AML-193 (cell line): ENCODE measurements at regions not wholly inside any gene's neighbourhood (a gene's known extent, or its start where the extent isn't known, plus 50 kb on each side); places are given as distances from the start of the nearest gene placed in this dataset.

Experiments
- DNase-seq, 2 experiments: peaks; one replicate each; lab custom pipeline; 2025; lab: John Stamatoyannopoulos, UW

DNA sequence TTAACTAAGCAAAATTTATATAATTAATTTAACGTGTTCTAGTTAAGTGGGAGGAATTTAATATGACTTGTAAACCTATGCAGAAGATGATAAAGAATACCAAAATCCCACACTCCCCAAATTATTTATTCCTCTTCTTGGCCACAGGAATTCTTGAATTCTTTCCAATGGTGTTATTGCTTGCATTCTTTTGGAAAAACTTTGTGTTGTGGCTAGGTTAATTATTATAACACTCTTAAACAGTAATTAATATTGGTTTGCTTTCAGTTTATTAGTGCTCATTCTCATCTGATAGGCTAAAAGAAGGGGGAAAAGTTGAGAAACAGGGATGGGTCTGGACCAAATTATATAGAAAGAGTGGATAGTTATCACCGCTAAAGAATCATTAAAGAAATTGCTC lies 141.5 kb upstream of the PABPC4L start:
- DNase-seq: no peak

DNA sequence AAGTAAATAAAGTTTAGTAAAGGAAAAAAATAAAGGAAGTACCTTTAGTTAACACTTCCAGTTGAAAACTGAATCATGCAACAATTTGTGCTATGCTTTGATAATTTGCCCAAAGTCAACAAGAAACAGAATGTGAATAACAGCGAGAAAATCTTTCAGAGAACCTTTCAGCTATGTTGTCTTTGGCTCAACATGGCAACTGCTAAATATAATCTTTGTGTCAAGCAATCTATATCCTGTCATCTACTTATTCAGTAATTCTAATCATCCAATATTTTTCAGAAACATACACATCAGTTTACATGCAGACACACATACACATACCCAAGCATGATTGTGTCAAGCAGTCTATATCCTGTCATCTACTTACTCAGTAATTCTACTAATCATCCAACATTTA lies 136.0 kb upstream of the PABPC4L start:
- DNase-seq: no peak

DNA sequence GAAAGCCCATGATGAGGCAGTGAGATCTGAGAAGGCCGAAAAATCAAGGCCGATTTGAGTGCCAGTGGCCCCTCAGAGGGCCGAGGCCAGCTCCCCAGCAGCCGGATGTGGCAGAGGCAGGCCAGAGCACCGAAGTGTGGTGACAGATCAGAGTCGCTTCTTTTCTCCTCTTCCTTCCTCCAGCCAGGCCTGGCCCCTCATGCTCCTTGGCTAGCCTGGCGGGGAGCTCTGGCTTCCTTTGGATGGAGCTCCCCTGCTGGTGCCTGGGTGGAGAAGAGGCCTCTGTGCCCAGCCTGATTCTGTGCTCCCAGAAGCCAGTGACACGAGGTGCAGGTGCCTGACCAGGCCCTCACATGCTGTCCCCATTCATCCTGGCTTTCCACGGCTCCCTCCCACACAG lies 127.2 kb upstream of the PABPC4L start:
- DNase-seq: no peak

DNA sequence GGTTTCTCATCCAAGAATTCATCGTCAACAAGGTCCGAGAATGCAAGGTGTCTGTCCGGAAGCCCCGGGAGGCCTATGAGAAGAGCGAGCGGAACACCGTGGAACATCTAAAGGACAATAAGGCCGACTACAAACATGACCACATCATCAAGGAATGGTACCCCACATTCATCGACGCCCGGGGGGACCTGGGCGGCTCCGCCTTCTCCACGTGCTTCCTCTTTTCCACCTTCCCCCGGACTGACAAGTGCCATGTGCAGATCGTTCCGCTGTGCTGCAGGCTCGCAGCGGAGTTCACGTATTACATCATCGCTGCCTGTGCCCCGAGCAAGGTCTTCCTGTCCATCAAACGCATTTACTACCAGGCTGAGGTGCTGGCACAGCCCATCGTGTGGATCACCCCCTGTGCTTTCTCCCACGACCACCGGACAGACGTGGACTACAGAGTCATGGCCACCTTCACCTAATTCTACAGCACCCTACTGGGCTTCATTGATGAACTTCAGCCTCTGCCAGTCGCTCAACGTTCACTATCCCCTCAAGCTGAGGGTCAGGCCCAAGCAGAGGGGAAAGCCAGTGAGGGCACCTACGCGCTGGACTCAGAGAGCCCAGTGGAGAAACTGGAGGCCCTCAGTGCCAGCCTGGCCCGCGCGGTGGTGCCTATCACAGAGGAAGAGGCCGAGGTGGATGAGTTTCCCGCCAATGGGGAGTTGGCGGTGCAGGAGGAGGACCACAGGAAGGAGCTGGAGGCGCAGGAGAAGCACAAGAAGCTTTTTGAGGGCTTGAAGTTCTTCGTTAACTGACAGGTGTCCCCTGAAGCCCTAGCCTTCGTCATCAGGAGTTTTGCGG lies 125.9 kb upstream of the PABPC4L start:
- no peak for DNase-seq

DNA sequence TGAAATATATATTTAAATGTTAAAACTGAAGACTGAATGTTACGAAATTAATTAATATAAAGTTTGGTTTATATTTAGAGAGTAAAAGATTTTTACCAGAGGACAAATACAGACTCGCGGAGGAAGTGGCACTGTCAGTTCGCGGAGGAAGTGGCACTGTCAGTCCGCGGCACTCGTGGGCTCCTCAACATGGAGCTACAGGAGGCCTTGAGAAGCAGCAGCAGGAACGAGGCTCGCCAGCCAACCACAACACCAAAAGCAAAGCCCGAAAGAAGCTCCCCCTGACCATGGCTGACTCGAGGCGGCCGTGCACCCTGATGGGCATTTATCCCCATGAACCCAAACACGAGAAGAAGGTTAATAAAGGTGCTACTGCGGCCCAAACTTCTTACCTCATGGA lies 125.3 kb upstream of the PABPC4L start:
- DNase-seq: no peak

DNA sequence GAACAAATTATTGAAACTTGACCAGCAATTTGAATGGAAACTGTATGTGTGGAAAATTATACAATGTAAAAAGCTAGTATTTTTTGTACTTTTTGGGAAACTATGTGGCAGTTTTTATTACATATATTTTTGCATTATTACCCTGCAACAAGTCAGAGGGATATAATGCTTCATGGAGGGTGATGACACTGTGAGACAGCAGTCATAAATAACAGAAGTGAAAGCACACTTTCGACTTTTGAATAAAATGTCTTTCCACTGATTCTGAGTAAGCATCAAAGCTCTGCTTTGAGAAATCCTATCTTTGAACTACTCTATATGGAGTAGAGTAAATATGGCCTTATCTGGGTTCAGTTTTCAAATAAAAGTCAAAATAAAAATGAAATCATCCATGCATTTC lies 122.6 kb upstream of the PABPC4L start:
- DNase-seq: no peak

DNA sequence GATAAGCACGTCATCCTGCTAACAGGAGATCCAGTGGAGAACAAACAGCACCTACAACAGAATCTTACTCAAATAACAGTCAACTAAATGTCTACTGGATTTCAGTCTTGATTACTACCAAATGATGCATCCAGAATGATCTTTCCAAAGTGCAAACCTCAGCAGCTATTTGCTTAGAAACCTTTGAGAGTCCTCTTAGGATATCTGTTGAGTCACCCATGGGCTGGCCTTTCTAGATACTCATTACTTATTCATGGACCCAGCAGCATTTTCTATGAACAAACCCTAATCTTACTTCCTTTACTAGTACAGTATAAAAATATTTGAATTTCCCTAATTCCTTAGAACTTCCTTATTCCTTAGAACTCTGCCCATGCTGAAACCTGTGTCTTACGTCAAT lies 118.5 kb upstream of the PABPC4L start:
- no peak for DNase-seq

DNA sequence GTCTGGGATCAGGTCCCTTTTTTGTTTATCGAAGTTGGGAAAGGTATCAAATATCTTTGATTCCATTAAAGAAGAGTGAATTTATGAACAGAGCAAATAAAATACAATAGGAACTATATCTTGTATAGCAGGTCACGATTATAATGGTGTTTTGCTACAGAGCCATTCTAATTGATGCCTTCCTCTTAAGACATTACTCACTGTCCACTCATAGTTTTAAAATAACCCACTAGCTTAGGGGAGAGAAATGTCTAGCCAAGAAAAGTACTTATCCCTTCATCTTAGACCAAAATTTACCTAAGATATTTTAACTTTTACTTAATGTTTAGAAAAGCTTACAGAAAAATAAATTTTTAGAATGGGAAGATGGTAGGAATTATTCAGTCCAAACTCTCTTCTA lies 112.0 kb upstream of the PABPC4L start:
- no peak for DNase-seq

DNA sequence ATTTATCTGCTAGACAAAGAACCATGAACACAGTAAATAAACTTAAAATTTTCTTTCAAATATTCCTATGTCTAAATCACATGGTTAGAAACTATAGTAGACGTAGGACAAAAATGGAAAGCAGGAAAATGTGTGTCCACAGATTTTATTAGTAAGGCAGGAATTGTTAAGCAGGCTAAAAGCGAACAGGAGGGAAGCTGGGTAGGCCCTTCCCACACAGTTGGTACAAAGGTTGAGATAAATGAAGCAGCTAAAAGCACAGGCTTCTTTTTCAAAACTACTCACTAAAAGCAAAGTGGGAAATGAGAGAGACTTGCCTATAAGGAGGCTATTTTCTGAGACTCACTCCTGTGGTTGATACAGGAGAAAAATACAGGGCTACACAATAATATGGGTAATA lies 108.1 kb upstream of the PABPC4L start:
- DNase-seq: no peak

DNA sequence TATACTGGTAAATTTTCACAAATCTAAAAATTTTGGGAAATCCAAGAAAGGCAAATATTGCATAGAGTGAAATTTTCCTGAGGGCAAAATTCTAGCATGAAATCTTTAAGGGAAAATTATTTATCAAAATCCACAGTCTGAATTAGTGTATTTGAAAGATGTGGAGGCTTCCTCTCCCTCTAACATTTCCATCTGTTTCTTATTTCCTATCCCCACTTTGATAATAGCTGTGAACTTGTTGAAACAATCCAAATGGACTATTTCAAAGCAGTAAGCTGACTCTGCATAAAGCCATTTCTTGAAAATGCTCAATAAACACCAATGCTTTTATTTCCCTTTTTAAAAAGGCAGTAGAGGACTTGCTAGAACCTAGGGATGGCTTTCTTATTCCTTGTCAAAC lies 107.3 kb upstream of the PABPC4L start:
- no peak for DNase-seq

DNA sequence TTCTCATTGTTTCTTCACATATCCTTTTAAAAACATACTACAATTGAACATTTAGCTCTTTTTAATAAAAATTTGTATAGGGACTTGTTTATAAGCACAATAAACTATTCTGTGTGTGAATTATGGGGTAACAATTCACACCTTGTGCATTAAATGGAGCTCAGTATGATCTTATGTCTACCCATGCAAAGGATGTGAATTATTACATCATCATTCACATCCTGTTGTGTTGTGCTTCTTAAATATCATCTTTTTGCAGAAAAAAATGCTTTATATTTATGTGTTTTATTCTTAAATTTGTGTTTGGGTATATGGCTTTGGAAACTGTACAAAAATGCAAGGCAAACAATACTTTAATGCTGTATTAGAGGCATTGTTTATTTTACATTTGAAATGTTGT lies 96.7 kb upstream of the PABPC4L start:
- no peak for DNase-seq

DNA sequence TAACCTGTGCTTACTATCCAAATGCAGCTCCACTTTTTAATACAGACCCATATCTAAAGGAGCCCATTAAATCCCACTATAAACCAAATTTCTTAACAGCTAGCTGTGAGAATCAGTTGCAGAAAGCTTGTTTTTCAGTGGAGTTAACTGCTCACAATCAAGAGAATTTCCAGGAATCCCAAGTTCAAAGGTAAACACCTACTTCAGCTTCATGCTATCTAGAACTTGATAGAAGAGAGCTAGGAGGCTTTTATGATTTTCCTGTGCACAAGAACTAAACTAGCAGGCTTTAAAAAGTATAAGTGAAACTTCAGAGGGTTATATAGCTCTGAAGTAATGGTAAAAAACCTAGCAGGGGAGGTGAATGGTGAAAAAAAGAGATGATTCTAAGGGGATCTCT lies 96.2 kb upstream of the PABPC4L start:
- DNase-seq: no peak

DNA sequence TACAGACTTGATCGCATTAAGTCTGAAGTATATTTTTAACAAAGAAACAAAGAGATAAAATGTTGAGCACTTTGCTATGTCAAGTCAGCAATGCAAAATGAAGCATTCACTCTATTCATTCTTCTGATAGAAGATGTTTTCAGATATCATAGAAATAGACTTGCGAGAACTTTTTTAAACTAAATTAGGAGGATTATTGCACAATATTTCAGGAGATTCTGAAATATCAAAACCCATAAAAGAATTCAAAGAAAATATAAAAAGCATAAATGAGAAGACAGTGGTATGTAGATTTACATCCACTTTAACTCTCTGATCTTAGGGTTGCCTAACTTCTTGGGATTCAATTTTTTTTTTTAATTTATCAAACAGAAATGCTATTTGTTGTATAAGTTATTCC lies 81.1 kb upstream of the PABPC4L start:
- DNase-seq: no peak

DNA sequence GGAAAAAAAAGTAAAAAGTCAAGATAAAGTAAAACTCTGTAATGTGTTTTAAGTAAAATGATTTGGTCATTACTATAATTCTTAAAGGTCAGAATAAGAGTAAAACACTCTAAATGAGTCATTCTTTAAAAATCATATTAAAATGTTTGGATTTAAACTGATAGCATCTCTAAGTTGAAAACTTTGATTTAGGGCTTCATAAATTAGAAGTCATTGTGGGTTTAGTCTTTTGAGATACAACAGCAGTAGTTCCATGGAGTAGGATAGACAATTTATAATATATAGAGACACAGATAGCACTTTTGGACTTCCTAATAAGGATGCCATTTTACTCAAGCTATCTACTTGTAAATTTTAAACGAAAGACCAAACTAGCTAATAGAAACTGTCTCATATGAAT lies 77.1 kb upstream of the PABPC4L start:
- DNase-seq: no peak

DNA sequence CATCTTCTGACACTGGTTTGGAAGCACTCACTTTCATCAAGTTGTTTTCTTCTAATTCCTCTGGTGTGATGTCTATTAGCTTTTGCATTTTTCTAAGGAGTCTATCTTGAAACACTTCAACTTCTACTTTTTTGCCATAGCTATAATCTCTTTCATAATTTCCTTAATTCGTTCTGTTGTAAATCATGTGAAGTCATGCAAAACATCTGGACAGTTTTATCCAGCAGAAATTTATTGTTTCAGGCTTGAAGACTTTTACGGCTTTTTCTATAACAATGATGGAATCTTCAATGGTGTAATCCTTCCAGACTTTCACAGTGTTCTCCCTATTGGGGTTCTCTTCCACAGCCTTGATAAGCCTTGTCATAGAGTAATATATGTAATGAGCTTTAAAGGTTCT lies 74.9 kb upstream of the PABPC4L start:
- DNase-seq: no peak

DNA sequence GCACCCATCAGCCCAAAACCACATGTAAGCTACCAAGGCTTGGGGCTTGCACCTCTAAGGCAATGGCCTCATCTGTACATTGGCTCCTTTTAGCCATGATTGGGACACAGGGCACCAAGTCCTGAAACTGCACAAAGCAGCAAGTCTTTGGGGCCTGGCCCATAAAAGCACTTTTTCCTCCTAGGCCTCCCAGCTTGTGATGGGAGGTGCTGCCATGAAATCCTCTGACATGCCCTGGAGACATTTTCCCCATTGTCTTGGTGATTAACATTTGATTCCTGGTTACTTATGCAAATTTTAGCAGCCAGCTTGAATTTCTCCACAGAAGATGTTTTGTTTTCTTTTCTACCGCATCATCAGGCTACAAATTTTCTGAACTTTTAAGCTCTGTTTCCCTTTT lies 58.5 kb upstream of the PABPC4L start:
- no peak for DNase-seq
